Activated naive CD4-positive, alpha-beta T cell treated with anti-CD3 and anti-CD28 coated beads, Interleukin-2, amount 50 U/mL, for 24 hours (primary cell): ENCODE measurements at regions not wholly inside any gene's neighbourhood (a gene's known extent, or its start where the extent isn't known, plus 50 kb on each side); places are given as distances from the start of the nearest gene placed in this dataset.

Experiments
- H3K27ac Mint-ChIP-seq: one replicate; pipeline ENCODE4 v1.8.0; 2021; ENCODE audit warnings: mild to moderate bottlenecking, mixed read lengths
- H3K27me3 Mint-ChIP-seq: one replicate; pipeline ENCODE4 v1.8.0; 2021; ENCODE audit warnings: mixed read lengths
- H3K36me3 Mint-ChIP-seq: one replicate; pipeline ENCODE4 v1.8.0; 2021; ENCODE audit warnings: mixed read lengths
- H3K4me1 Mint-ChIP-seq: one replicate; pipeline ENCODE4 v1.8.0; 2021; ENCODE audit warnings: mixed read lengths
- H3K4me3 Mint-ChIP-seq: one replicate; pipeline ENCODE4 v1.8.0; 2021; ENCODE audit warnings: mild to moderate bottlenecking, mixed read lengths
- H3K9me3 Mint-ChIP-seq: one replicate; pipeline ENCODE4 v1.8.0; 2021; ENCODE audit warnings: mixed read lengths

GRCh38 chr18:38996056-38996455 is 1430.5 kb upstream of the CELF4 start:
- H3K9me3 Mint-ChIP-seq: peaks cover 4% of the 10 kb centered on the region
- H3K4me3 Mint-ChIP-seq: no peak overlapping the region
- no peak overlapping the region for H3K27ac Mint-ChIP-seq
- no peaks in the 10 kb centered on the region for H3K4me1 Mint-ChIP-seq
- H3K36me3 Mint-ChIP-seq: no peaks in the 10 kb centered on the region
- H3K27me3 Mint-ChIP-seq: no peaks in the 10 kb centered on the region

- peaks cover 4% of the 10 kb centered on the region for H3K9me3 Mint-ChIP-seq
- no peaks in the 10 kb centered on the region for H3K27me3 Mint-ChIP-seq
- no peak overlapping the region for H3K27ac Mint-ChIP-seq
- no peak overlapping the region for H3K4me3 Mint-ChIP-seq
- H3K4me1 Mint-ChIP-seq: no peaks in the 10 kb centered on the region
- no peaks in the 10 kb centered on the region for H3K36me3 Mint-ChIP-seq
Measured at GRCh38 chr18:38993342-38993741, 1427.7 kb upstream of the CELF4 start.

GRCh38 chr18:38984968-38985367 is 1419.4 kb upstream of the CELF4 start:
- Mint-ChIP-seq H3K27me3 (no peaks in the 10 kb centered on the region), H3K9me3 (peaks cover 5% of the 10 kb centered on the region), H3K27ac (no peak overlapping the region)

GRCh38 chr18:38982072-38982471 is 1416.5 kb upstream of the CELF4 start:
- H3K27me3 Mint-ChIP-seq: no peaks in the 10 kb centered on the region
- no peak overlapping the region for H3K4me3 Mint-ChIP-seq
- H3K27ac Mint-ChIP-seq: no peak overlapping the region

More at GRCh38 chr18:38984968-38985367, 1419.4 kb upstream of the CELF4 start:
- Mint-ChIP-seq H3K4me3 (no peak overlapping the region), H3K4me1 (no peaks in the 10 kb centered on the region), H3K36me3 (no peaks in the 10 kb centered on the region)

GRCh38 chr18:38981389-38981788 is 1415.8 kb upstream of the CELF4 start:
- no peaks in the 10 kb centered on the region for H3K27me3 Mint-ChIP-seq

More at GRCh38 chr18:38982072-38982471, 1416.5 kb upstream of the CELF4 start:
- H3K36me3 Mint-ChIP-seq: no peaks in the 10 kb centered on the region
- H3K4me1 Mint-ChIP-seq: no peaks in the 10 kb centered on the region
- peaks cover 5% of the 10 kb centered on the region for H3K9me3 Mint-ChIP-seq

GRCh38 chr18:38980420-38980819 is 1414.8 kb upstream of the CELF4 start:
- Mint-ChIP-seq H3K4me1 (no peaks in the 10 kb centered on the region), H3K4me3 (no peak overlapping the region), H3K27ac (no peak overlapping the region), H3K27me3 (no peaks in the 10 kb centered on the region), H3K36me3 (no peaks in the 10 kb centered on the region), H3K9me3 (peaks cover 5% of the 10 kb centered on the region)

More at GRCh38 chr18:38981389-38981788, 1415.8 kb upstream of the CELF4 start:
- no peaks in the 10 kb centered on the region for H3K4me1 Mint-ChIP-seq
- no peaks in the 10 kb centered on the region for H3K36me3 Mint-ChIP-seq
- H3K9me3 Mint-ChIP-seq: peaks cover 5% of the 10 kb centered on the region
- no peak overlapping the region for H3K4me3 Mint-ChIP-seq
- H3K27ac Mint-ChIP-seq: no peak overlapping the region

- Mint-ChIP-seq H3K4me1 (no peaks in the 10 kb centered on the region), H3K4me3 (no peak overlapping the region), H3K9me3 (no peaks in the 10 kb centered on the region)
Measured at GRCh38 chr18:38972571-38972970, 1407.0 kb upstream of the CELF4 start.

GRCh38 chr18:38971881-38972280 is 1406.3 kb upstream of the CELF4 start:
- H3K9me3 Mint-ChIP-seq: no peaks in the 10 kb centered on the region
- no peaks in the 10 kb centered on the region for H3K27me3 Mint-ChIP-seq
- no peak overlapping the region for H3K4me3 Mint-ChIP-seq
- no peak overlapping the region for H3K27ac Mint-ChIP-seq
- no peaks in the 10 kb centered on the region for H3K36me3 Mint-ChIP-seq
- H3K4me1 Mint-ChIP-seq: no peaks in the 10 kb centered on the region

More at GRCh38 chr18:38972571-38972970, 1407.0 kb upstream of the CELF4 start:
- no peaks in the 10 kb centered on the region for H3K36me3 Mint-ChIP-seq
- no peaks in the 10 kb centered on the region for H3K27me3 Mint-ChIP-seq
- no peak overlapping the region for H3K27ac Mint-ChIP-seq

- Mint-ChIP-seq H3K9me3 (peaks cover 5% of the 10 kb centered on the region), H3K27me3 (peaks cover 1% of the 10 kb centered on the region), H3K27ac (no peak overlapping the region), H3K4me1 (no peaks in the 10 kb centered on the region), H3K36me3 (no peaks in the 10 kb centered on the region), H3K4me3 (no peak overlapping the region)
Measured at GRCh38 chr18:38966841-38967240, 1401.2 kb upstream of the CELF4 start.

- Mint-ChIP-seq H3K27ac (no peak overlapping the region), H3K9me3 (peaks cover 5% of the 10 kb centered on the region), H3K4me3 (no peak overlapping the region), H3K4me1 (no peaks in the 10 kb centered on the region), H3K27me3 (peaks cover 1% of the 10 kb centered on the region), H3K36me3 (no peaks in the 10 kb centered on the region)
Measured at GRCh38 chr18:38963943-38964660, 1398.5 kb upstream of the CELF4 start.

GRCh38 chr18:38961880-38962279 is 1396.3 kb upstream of the CELF4 start:
- H3K27ac Mint-ChIP-seq: no peak overlapping the region
- H3K4me3 Mint-ChIP-seq: no peak overlapping the region
- H3K36me3 Mint-ChIP-seq: no peaks in the 10 kb centered on the region
- H3K4me1 Mint-ChIP-seq: no peaks in the 10 kb centered on the region
- peaks cover 5% of the 10 kb centered on the region for H3K9me3 Mint-ChIP-seq
- H3K27me3 Mint-ChIP-seq: peaks cover 1% of the 10 kb centered on the region

GRCh38 chr18:38957736-38958135 is 1392.1 kb upstream of the CELF4 start:
- Mint-ChIP-seq H3K36me3 (no peaks in the 10 kb centered on the region), H3K27me3 (no peaks in the 10 kb centered on the region), H3K4me3 (no peak overlapping the region), H3K4me1 (peaks cover 3% of the 10 kb centered on the region), H3K9me3 (no peaks in the 10 kb centered on the region), H3K27ac (no peak overlapping the region)

GRCh38 chr18:38956068-38956467 is 1390.5 kb upstream of the CELF4 start:
- Mint-ChIP-seq H3K4me1 (peaks cover 3% of the 10 kb centered on the region), H3K9me3 (no peaks in the 10 kb centered on the region), H3K27ac (no peak overlapping the region), H3K4me3 (no peak overlapping the region), H3K36me3 (no peaks in the 10 kb centered on the region), H3K27me3 (no peaks in the 10 kb centered on the region)

GRCh38 chr18:38951633-38952032 is 1386.0 kb upstream of the CELF4 start:
- no peaks in the 10 kb centered on the region for H3K27me3 Mint-ChIP-seq
- H3K27ac Mint-ChIP-seq: no peak overlapping the region
- H3K36me3 Mint-ChIP-seq: no peaks in the 10 kb centered on the region
- H3K4me3 Mint-ChIP-seq: no peak overlapping the region
- H3K4me1 Mint-ChIP-seq: peaks cover 3% of the 10 kb centered on the region
- no peaks in the 10 kb centered on the region for H3K9me3 Mint-ChIP-seq

GRCh38 chr18:38948436-38948835 is 1382.8 kb upstream of the CELF4 start:
- Mint-ChIP-seq H3K27ac (no peak overlapping the region), H3K4me1 (peaks cover 6% of the 10 kb centered on the region), H3K36me3 (no peaks in the 10 kb centered on the region), H3K4me3 (no peak overlapping the region), H3K9me3 (no peaks in the 10 kb centered on the region), H3K27me3 (no peaks in the 10 kb centered on the region)

GRCh38 chr18:38944446-38945024 is 1378.9 kb upstream of the CELF4 start:
- Mint-ChIP-seq H3K27ac (no peak overlapping the region), H3K4me1 (peaks cover 35% of the 10 kb centered on the region), H3K27me3 (no peaks in the 10 kb centered on the region), H3K9me3 (peaks cover 9% of the 10 kb centered on the region), H3K4me3 (no peak overlapping the region), H3K36me3 (peaks cover 3% of the 10 kb centered on the region)
